ENCODE measurements at regions not wholly inside any gene's neighbourhood (a gene's known extent, or its start where the extent isn't known, plus 50 kb on each side); places are given as distances from the start of the nearest gene placed in this dataset.

- no peak for TF ChIP-seq STAT1 (IDR thresholded peaks at IDR 0.05; ENCODE audit: unreplicated experiment)
- no peak for TF ChIP-seq CTCF (conservative IDR thresholded peaks at IDR 0.05; ENCODE audit: low read depth in 2 of 2)
- no peak for TF ChIP-seq EZH2 (IDR thresholded peaks at IDR 0.05; ENCODE audit: low read depth, unreplicated experiment)
- TF ChIP-seq POLR2AphosphoS5 (IDR thresholded peaks at IDR 0.05; ENCODE audit: low read depth) = no peak
- TF ChIP-seq CREB1 (CRISPR knock-in tag; IDR thresholded peaks at IDR 0.05; ENCODE audit: low read depth) = no peak
- no peak for TF ChIP-seq REST (IDR thresholded peaks at IDR 0.05; ENCODE audit: unreplicated experiment)
- TF ChIP-seq EZH2phosphoT487 (IDR thresholded peaks at IDR 0.05; ENCODE audit: unreplicated experiment) = no peak
- TF ChIP-seq NANOG (IDR thresholded peaks at IDR 0.05; ENCODE audit: borderline replicate concordance) = no peak
- no peak for TF ChIP-seq ZNF114 (CRISPR knock-in tag; IDR thresholded peaks at IDR 0.05)
- TF ChIP-seq ETS1 (IDR thresholded peaks at IDR 0.05) = no peak
- TF ChIP-seq ZNF462 (CRISPR knock-in tag; IDR thresholded peaks at IDR 0.05) = no peak
- no peak for TF ChIP-seq JUNB (IDR thresholded peaks at IDR 0.05; ENCODE audit: unreplicated experiment)
- TF ChIP-seq ZNF331 (CRISPR knock-in tag; IDR thresholded peaks at IDR 0.05; ENCODE audit: low read depth) = no peak
Measured at GRCh38 chr14:71597287-71597920, 334.8 kb upstream of the RGS6 start.

Measured in GM23338 (cell line).